ENCODE measurements at regions not wholly inside any gene's neighbourhood (a gene's known extent, or its start where the extent isn't known, plus 50 kb on each side); places are given as distances from the start of the nearest gene placed in this dataset.

DNA sequence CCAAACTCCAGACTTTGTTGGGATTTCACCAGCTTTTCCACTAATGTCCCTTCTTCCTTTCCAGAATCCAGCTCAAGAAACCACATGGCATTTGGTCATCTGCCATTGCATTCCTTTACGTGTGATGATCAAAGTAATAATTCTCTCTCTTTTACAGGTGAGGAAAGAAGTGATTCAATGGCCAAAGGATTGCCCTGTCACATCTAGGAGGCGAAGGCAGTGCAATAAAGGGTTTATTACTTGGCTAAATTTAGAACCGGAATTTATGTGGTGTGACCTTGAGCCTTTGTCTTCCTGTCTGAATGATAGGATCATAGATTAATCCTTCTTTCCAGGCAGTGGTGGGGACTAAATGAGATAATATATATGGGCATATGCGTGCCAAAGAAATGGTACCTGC lies 58.3 kb upstream of the COBL start:
- TF ChIP-seq, protein P1, sequence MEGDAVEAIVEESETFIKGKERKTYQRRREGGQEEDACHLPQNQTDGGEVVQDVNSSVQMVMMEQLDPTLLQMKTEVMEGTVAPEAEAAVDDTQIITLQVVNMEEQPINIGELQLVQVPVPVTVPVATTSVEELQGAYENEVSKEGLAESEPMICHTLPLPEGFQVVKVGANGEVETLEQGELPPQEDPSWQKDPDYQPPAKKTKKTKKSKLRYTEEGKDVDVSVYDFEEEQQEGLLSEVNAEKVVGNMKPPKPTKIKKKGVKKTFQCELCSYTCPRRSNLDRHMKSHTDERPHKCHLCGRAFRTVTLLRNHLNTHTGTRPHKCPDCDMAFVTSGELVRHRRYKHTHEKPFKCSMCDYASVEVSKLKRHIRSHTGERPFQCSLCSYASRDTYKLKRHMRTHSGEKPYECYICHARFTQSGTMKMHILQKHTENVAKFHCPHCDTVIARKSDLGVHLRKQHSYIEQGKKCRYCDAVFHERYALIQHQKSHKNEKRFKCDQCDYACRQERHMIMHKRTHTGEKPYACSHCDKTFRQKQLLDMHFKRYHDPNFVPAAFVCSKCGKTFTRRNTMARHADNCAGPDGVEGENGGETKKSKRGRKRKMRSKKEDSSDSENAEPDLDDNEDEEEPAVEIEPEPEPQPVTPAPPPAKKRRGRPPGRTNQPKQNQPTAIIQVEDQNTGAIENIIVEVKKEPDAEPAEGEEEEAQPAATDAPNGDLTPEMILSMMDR (conservative IDR thresholded peaks at IDR 0.05) = no peak
- TF ChIP-seq EZH2 (IDR thresholded peaks at IDR 0.05; ENCODE audit: low read depth) = no peak
